ENCODE measurements at regions not wholly inside any gene's neighbourhood (a gene's known extent, or its start where the extent isn't known, plus 50 kb on each side); places are given as distances from the start of the nearest gene placed in this dataset.

- Histone ChIP-seq H3K4me1 (ENCODE audit: control insufficient read depth, extremely low read depth, insufficient read depth, low read length) (peaks cover 11% of the 10 kb centered on the region), H3K27me3 (ENCODE audit: control insufficient read depth, insufficient read depth, low read length) (no peaks in the 10 kb centered on the region), H3K27ac (ENCODE audit: insufficient read depth, low read length) (no peak overlapping the region), H3K79me2 (ENCODE audit: control insufficient read depth, insufficient read depth, low read length) (no peaks in the 10 kb centered on the region), H3K4me2 (ENCODE audit: extremely low read depth, insufficient read depth, low read length) (no peak overlapping the region), H3K9me3 (ENCODE audit: control insufficient read depth, insufficient read depth, low read depth, low read length) (no peaks in the 10 kb centered on the region), H2AFZ (ENCODE audit: low read length) (no peak overlapping the region), H3K4me3 (replicated peaks in 1 of 4; ENCODE audit: control extremely low read depth in 1 of 4, insufficient read depth in 1 of 4, low read depth in 3 of 4, low read length in 4 of 4) (no peak overlapping the region), H3K9ac (ENCODE audit: insufficient read depth, low read length) (no peak overlapping the region), H3K36me3 (ENCODE audit: control insufficient read depth, insufficient read depth, low read length) (no peaks in the 10 kb centered on the region), H4K20me1 (ENCODE audit: control insufficient read depth, extremely low read depth, insufficient read depth, low read length) (no peaks in the 10 kb centered on the region)
- no peak for TF ChIP-seq CTCF (conservative IDR thresholded peaks at IDR 0.05 in 1 of 2, IDR thresholded peaks at IDR 0.05 in 1 of 2; ENCODE audit: low read depth in 1 of 2, low read length in 2 of 2)
- TF ChIP-seq EZH2 (IDR thresholded peaks at IDR 0.05; ENCODE audit: low read length, missing control alignments), result no peak
- DNase-seq (ENCODE audit: low read depth in 2 of 2), result no peak
These were observed 255.7 kb downstream of the PTEN start for GRCh38 chr10:88119160-88119559.

- no peaks in the 10 kb centered on the region for H3K9me3 ChIP-seq (ENCODE audit: control insufficient read depth, insufficient read depth, low read depth, low read length)
- no peak overlapping the region for H3K4me3 ChIP-seq (replicated peaks in 1 of 4; ENCODE audit: control extremely low read depth in 1 of 4, insufficient read depth in 1 of 4, low read depth in 3 of 4, low read length in 4 of 4)
- H3K27me3 ChIP-seq (ENCODE audit: control insufficient read depth, insufficient read depth, low read length), result no peaks in the 10 kb centered on the region
- no peak overlapping the region for H3K27ac ChIP-seq (ENCODE audit: insufficient read depth, low read length)
- no peak for DNase-seq (ENCODE audit: low read depth in 2 of 2)
- H3K79me2 ChIP-seq (ENCODE audit: control insufficient read depth, insufficient read depth, low read length), result no peaks in the 10 kb centered on the region
- TF ChIP-seq CTCF (conservative IDR thresholded peaks at IDR 0.05 in 1 of 2, IDR thresholded peaks at IDR 0.05 in 1 of 2; ENCODE audit: low read depth in 1 of 2, low read length in 2 of 2) (no peak), EZH2 (IDR thresholded peaks at IDR 0.05; ENCODE audit: low read length, missing control alignments) (no peak)
- H3K4me2 ChIP-seq (ENCODE audit: extremely low read depth, insufficient read depth, low read length), result no peak overlapping the region
- peaks cover 11% of the 10 kb centered on the region for H3K4me1 ChIP-seq (ENCODE audit: control insufficient read depth, extremely low read depth, insufficient read depth, low read length)
- no peak overlapping the region for H2AFZ ChIP-seq (ENCODE audit: low read length)
- no peaks in the 10 kb centered on the region for H3K36me3 ChIP-seq (ENCODE audit: control insufficient read depth, insufficient read depth, low read length)
- H4K20me1 ChIP-seq (ENCODE audit: control insufficient read depth, extremely low read depth, insufficient read depth, low read length), result no peaks in the 10 kb centered on the region
- no peak overlapping the region for H3K9ac ChIP-seq (ENCODE audit: insufficient read depth, low read length)
These were observed 256.6 kb downstream of the PTEN start for GRCh38 chr10:88120075-88120474.

GRCh38 chr10:88120599-88121333, 257.3 kb downstream of the PTEN start:
- Histone ChIP-seq H3K4me1 (ENCODE audit: control insufficient read depth, extremely low read depth, insufficient read depth, low read length) (peaks cover 11% of the 10 kb centered on the region), H3K9ac (ENCODE audit: insufficient read depth, low read length) (no peak overlapping the region), H4K20me1 (ENCODE audit: control insufficient read depth, extremely low read depth, insufficient read depth, low read length) (no peaks in the 10 kb centered on the region), H3K27me3 (ENCODE audit: control insufficient read depth, insufficient read depth, low read length) (no peaks in the 10 kb centered on the region), H3K4me3 (replicated peaks in 1 of 4; ENCODE audit: control extremely low read depth in 1 of 4, insufficient read depth in 1 of 4, low read depth in 3 of 4, low read length in 4 of 4) (no peak overlapping the region), H3K79me2 (ENCODE audit: control insufficient read depth, insufficient read depth, low read length) (no peaks in the 10 kb centered on the region), H3K27ac (ENCODE audit: insufficient read depth, low read length) (no peak overlapping the region), H3K4me2 (ENCODE audit: extremely low read depth, insufficient read depth, low read length) (no peak overlapping the region), H3K9me3 (ENCODE audit: control insufficient read depth, insufficient read depth, low read depth, low read length) (no peaks in the 10 kb centered on the region), H3K36me3 (ENCODE audit: control insufficient read depth, insufficient read depth, low read length) (no peaks in the 10 kb centered on the region), H2AFZ (ENCODE audit: low read length) (no peak overlapping the region)
- no peak for DNase-seq (ENCODE audit: low read depth in 2 of 2)
- TF ChIP-seq CTCF (conservative IDR thresholded peaks at IDR 0.05 in 1 of 2, IDR thresholded peaks at IDR 0.05 in 1 of 2; ENCODE audit: low read depth in 1 of 2, low read length in 2 of 2), result no peak
